ENCODE measurements at regions not wholly inside any gene's neighbourhood (a gene's known extent, or its start where the extent isn't known, plus 50 kb on each side); places are given as distances from the start of the nearest gene placed in this dataset.

GRCh38 chr4:19366916-19367315, 884.8 kb upstream of the SLIT2 start:
- TF ChIP-seq POLR2A (IDR thresholded peaks at IDR 0.05) (no peak), CTCF (IDR thresholded peaks at IDR 0.05) (no peak)
